HG02981 (cell line): ENCODE measurements at regions not wholly inside any gene's neighbourhood (a gene's known extent, or its start where the extent isn't known, plus 50 kb on each side); places are given as distances from the start of the nearest gene placed in this dataset.

Experiments used
- ATAC-seq: cut with Tn5 transposase; IDR thresholded peaks from one replicate; pipeline ENCODE4 v1.9.1; 2021; ENCODE audit warnings: mild to moderate bottlenecking, moderate library complexity; ENCODE audit not compliant: unreplicated experiment

DNA sequence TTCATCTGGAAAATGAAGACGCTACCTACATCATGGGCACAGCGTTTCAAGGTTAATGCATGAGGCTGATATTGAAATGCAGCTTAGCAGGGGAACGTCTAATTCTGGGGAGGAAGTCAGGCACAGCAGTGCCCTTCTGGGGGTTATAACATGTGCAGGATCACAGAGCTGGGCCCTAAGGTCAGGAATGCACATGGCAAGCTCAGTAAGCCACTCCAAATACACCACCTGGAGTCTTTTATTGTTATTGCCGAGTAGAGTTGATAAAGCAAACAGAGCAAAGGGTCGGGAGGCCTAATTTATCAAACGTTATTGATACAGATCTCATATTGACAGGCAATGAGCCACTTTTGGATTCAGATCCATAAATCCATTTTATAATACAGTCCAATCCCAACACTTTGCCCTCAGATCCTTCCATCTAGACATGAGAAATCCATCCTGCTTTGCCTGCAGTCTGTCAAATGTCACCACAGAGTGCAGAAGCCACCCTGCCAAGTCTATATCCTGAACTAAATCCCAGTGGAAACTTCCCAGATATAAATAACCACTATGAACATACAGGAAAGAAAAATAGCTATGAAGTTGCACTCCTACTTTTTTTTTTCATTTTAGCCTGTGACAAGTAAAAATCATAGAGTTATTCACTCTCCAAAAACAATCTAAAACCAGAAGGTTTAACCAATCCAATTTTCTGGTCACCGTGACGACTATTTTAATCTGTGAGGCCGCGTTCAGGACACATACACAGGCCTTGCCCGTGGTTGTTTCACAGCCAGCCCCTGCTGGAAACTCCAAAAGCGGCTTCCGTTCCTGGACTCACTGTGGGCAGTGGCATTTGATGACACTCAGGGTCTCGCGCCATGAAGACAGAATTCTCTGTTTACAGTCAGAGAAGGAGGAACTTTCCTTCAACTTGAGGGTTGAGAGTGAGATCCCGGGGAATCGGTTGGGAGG, 335.4 kb downstream of the DHX15 start:
- no peak for ATAC-seq

DNA sequence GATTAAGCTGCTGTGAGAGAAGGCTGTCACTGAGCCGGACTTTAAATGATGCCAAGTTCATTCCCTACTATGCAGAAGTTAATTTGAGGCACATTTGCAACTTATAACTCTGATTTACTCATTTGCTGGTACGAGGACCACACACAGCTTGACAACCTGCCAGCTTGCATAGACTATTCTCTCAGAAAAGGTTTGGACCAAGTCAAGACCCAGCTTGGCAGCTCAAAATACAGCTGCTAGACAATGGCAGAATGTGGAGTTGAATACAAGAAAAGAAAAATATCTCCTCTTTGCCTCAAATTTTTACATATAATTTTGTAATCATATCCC, 338.9 kb downstream of the DHX15 start:
- ATAC-seq, result no peak

DNA sequence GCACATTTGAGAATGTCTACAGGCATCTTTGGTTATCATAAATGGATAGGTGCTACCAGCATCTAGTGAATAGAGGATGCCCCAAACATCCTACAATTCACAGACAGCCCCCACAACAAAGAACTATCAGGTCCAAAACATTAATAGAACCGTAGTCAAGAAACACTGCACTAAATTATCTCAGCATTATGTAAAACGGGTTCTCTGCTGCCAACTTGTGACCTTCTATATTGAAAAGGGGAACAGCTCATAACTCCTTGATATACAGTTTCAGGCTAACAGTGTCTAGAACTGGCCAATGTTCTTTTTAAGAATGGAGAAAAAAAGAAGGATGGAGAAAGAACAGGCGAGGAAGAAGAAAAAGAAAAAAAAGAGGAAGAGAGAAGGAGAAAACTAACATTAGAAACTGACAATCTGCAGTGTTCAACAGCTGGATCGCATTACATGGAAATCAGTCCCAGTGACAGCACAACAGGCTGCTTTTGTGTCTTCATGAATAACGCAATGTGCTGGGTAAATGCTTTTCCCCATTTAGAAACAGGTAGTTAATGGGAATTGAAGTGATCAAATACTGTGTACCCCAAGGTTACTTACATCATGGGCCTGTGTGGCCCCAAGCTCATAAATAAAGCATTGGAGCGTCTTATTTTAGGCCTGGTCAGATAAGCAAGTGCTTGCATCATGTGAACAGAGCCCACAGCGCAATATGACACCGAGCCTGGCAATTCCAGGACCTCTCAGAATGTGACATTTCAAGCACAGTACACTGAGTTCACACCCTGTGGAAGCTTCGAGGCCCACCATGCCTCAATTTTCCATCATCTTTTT, 339.5 kb downstream of the DHX15 start:
- ATAC-seq, result no peak

DNA sequence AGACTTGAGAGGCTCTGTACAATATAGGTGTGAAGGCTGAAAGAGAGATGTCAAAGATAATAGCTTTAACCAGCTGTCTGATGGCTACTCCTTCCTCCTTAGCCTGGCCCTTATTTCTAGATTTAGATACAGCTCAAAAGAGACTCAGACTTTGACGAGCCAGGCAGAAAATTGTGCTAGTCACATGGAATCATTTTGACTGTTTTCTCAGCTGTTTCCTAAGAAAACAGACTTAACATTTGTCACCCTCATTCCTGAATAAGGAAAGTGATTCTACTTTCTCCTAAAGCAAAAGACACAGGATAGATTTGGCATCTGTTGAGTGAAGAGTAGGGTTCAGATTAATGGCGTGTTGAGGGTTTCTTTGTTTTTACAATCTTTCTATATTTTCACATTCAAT, 340.7 kb downstream of the DHX15 start:
- no peak for ATAC-seq

DNA sequence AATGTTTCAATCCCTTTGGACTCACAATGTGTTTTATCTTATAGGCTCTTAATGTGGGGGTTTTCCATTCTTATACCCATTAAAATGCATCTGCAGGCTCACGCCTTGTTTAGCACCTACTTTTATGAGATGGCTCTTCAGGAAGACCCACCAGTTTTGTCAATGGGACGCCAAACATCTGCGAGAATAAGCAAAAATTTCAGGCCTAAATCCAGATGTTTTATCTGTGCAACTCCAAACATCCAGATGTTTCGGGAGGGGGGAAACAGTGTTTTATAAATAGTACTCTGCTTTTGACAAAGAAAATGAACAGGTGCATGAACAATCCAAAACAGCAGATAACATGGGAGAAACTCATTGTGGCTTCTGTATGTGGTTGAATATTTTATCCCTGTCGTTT, 342.8 kb downstream of the DHX15 start:
- no peak for ATAC-seq

DNA sequence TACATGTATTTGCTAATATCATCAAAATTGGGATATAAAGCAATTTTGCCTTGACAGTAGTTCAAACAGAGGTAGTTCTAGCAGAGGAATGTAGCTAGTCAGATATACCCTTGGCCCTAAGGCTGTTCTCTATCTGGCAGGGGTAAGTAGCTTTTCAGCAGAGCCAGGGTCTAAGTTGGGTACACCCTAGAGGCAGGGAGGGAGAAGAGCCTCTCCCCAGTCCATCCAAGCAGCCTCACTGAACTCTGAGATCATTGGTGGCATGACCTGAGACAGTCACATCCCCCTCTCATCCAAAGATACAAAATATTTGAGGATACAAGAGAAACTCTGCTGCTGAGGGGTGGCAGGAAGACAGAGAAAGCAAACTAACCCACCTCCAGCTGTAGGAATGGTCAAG, 343.7 kb downstream of the DHX15 start:
- ATAC-seq, result no peak

DNA sequence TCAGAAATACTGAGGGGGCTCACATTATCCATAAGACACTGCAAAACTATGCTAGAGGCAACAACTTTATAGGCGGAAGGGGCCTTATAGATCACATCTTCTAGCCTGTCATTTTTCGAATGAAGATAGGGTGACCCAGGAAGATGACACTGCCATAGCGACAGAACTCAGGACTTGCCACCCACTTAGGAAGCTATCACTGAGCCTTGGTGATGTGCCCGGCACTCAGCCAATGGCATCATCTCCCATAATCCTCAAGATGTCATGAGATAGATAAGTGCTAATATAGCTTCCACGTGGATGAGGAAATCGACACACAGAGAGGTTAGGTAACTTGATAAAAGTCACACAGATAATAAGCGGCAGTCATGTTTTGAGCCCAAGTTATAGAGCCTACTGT, 346.6 kb downstream of the DHX15 start:
- no peak for ATAC-seq

DNA sequence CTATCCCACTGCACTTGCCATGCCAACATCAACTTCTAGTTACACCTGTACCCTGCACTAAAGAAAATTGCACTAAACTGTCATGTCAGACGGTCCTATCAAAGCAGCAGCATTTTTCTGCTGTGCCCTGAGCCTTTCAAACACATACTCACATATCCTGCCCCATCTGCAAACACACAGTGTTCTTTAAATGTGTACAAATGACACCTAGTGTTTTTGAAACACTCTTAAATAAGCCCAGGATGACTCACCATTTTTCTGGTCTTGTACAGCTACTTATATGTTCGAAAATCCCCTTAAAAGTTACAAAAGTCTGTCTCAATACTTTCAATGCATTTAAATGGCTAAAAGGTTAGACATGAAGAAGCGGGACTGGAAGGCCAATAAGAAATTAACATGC, 346.7 kb upstream of the PPARGC1A start:
- ATAC-seq, result no peak

DNA sequence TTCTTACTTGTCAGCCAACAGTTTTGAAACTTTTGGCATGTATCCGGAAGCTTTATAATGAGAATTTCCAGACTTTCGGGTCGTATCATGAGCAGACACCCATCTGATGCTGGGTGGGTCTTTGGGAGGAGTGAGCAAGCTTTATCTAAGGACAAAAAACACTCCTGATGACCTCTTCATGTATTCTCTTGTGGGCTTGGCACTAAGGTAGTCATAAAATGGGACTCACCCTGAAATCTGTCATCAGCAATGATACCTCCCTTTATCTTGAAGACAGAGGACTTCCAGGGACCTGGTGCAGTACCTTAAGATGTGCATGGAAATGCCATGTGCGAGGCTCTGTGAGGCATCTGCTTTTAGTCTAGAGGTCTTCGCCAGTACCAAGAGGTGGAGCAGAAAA, 346.3 kb upstream of the PPARGC1A start:
- ATAC-seq, result no peak

DNA sequence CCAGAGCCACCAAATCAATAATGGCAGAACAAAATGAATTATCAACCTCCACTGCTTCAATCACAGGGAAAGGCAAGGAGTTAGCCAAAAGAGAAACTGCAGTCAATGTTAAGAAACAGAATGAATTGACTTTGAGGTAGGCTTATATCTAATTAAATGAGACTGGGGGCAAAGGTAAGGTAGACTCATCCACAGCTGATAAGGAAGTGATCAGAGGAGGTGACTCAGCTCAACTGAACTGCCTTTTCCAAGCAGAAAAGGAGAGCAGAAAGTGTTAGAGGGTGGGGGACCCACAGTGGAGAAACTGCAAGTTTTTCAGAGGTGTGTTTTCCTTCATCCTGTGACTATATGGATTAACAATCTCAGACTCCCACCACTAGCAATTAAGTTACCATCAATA, 345.8 kb upstream of the PPARGC1A start:
- ATAC-seq, result no peak

DNA sequence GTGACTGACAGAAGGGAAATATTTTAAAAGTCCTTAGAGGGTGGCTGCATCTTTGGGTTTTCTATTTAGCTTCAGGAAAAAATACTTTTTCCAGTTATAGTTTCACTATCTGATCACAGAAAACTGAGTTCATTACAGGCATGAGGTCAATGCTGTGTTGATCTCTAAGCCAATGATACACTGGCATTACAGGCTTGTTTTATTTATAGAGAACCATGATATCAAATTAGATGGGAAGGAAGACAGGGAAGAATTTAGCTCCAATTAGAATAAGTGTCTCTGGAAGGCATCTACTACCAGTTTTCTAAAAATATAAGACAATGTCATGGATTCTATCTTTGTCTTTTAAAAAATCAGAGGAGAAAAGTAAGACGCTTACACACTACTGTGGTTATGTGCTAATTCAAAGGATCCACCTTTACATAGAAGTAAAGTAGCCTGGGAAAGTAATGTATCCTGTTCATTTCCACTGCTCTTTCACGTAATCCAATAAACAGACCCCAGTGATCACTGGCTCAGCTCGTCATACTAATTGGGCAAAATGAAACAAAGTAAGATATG, 344.5 kb upstream of the PPARGC1A start:
- ATAC-seq, result no peak

DNA sequence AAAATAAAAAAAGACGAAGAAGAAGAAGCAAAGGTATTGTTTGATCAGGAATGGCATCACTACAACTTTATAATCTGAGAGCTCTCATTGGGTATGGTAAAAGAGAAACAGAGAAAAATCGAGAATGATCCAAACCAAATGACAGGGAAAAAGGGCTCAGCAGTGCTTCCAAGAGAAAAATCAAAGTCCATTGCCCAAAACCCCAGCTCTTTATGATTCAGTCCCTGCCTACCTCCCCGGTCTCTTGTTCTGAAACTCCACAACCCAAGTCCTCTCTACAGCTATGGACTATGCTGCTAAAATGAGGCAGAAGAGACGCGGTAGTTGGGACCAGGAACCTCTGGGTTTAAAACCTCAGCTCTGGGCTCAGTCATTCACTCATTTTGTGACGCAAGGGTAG, 341.1 kb upstream of the PPARGC1A start:
- no peak for ATAC-seq

DNA sequence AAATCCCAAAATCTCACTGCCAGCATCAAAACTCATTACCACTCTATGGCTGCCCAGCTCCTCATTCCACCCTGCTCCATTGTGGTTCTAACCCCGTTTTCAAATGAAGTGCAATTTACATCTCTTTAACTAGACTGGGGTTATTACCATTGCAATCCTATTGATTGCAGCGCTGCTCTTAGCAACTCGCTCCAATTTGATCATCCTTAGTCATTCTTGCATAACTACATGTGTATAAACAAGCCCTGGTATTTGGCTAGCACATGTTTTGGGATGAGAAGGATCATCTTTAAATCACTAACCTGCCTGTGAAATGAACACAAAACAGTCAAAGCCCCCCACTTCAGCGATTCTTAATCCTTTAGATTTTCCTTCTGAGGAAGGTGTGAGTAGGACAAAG, 340.1 kb upstream of the PPARGC1A start:
- ATAC-seq, result no peak

DNA sequence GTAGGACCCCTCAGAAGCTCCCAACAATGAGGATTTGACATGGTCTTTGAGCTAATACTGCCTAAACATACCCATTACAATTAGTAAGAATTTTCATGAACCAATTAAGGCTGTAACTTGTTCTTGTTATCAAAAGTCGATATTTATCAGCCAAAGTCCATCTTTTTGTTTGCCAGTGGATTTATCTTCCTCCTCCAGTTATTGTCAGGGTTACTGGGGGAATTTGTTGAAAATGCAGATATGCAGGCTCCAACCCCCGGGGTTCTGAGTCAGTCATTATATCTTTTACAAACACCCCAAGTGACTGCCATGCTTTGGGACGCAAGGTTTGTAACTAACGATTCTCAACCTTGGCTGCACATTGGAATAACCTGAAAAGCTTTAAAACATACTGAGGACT, 338.8 kb upstream of the PPARGC1A start:
- no peak for ATAC-seq

DNA sequence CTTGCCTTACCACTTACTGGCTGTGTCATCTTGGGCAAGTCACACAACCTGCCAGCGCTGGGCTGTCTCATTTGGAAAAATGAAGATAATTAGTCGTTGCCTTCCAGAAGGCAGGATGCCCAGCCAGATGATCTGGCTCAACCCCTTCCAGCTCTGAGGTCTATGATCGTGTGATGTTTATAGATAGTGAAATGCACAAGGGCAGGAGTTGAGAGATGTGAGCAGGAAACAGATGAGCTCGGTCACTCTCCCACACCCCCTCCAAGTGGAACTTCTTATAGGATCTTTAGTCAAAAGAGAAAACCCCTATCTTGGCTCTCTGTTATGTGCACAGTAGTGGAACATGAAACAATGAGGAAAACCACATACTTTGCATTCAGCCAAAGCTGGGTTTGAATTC, 336.8 kb upstream of the PPARGC1A start:
- ATAC-seq, result no peak

DNA sequence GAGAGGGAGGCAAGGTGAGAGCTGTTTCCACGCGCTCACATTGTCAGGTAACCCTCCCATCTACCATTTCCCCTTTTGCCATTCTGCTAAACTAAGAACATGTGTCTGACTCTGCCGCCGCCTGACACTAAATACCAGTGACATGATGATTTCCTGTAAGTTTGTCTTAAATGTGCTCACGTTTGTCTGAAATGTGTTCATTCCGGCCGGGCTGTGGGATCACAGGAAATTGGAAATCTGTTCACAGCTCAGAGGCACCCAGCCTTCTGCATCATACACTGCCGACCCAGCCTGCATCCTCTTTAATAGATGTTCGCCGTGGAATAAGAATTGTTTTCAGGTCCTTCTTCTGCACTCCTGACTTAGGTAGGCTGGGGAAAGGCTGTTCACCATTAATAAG, 336.2 kb upstream of the PPARGC1A start:
- ATAC-seq, result no peak

DNA sequence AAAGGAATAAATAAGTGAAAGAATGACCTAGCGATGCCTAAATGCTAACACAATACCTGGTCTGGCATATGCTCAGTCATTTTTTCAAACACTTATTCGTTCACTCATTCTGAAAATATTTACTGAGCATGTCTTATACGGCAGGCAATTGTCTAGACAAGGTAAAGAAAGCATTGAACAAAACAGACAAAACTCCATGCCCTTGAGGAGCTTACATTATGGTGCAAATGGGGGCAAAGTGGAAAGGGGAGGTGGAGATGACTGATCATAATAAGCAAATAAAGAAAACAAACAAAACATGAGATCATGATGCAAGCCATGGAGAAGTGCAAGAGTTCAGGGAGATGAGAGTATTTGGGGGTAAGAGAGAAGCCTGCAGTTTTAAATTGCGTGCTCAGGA, 334.6 kb upstream of the PPARGC1A start:
- ATAC-seq, result no peak

DNA sequence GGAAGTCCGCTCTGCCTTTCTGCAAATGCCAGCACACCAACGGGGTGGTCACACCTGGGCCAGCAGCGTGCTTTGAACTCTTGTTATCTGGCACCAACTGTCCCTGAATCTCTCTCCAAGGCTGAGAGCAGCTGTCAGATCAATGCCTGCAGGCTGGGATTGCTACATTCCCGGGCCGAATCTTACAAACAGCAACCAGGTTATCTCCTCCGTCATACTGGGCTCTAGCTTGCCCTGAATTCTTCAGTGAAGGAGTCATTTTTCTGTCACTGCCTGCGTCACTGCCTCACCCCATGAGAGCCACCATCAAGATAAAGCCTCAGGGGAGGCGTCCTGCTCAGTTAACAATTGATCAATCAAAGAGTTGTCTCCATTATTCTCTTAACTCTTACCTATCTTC, 329.4 kb upstream of the PPARGC1A start:
- no peak for ATAC-seq

DNA sequence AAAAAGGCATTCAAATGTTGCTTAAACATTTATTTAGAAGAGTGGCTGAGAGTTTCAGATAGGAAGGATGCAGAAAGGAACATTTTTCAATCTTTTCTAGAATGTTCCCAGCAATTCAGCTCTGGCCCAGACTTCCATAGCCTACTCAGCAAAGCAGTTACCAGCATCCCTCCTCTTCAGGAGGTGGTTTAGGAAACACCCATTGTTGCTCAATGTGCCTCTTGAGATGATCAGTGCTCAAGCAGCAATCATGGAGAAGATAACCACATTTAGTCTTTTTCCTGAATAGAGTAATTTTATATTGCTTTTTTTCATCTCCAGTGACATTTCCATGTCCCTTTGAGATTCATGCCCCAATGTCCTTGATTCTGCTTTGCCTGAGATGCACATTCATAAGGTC, 328.7 kb upstream of the PPARGC1A start:
- ATAC-seq, result no peak

DNA sequence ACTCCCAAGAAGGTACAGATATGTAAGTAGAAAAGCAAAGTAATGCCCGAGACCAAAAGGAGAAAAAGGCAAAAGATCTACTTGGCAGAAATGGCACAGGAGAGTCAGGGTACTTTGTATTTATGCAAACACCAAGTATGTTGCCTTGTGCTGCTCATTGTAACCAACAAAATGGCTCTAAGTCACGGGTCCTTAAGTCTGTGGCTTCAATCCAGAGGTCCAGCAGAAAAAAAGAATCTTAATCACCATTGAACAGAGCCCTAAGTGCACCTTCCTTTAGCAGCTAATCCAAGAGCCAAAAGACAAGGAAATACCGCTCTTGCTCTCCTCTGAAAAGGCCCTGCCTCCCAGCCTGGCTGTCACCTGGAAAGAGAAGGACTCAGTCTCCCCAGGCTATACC, 324.9 kb upstream of the PPARGC1A start:
- ATAC-seq, result no peak

DNA sequence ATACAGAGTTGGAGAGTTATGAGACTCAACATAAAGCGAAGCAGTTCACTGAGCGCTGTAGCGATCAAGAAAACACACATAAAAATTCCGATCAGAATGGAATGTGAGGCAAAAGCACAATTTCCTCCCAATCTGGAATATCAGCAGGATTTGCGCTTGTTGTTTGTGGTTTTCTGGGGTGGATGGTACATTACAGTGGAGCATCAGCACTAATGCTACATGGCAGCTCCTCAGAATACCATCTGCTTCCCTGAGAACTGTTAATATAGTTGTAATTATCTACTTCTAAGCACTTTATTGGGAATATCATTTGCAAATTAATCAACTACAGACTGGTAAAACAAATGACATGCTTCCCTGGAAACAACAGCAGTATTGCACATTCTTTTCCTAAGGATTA, 324.1 kb upstream of the PPARGC1A start:
- ATAC-seq, result no peak

DNA sequence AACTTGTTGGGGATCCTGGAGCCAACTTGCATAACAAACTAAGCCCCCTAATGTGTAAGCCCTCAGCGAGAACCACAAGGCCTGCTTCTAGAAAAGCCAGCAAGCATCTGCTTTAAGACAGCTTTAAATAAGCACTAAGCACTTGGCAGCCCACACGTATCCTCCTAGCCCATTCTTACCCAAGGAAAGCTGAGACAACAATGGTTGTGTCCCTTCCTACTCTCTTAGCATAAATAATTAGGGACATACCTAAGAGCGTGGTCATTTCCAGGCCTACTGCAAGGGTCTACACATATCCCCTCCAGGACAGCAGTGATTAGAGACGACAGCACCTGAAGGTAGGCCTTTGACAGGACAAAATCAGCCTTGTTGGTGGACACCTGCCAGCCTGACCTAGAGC, 322.8 kb upstream of the PPARGC1A start:
- no peak for ATAC-seq
